ENCODE measurements at regions not wholly inside any gene's neighbourhood (a gene's known extent, or its start where the extent isn't known, plus 50 kb on each side); places are given as distances from the start of the nearest gene placed in this dataset.

GRCh38 chr2:136703214-136703613 lies 62.1 kb upstream of the THSD7B start:
- no peaks in the 10 kb centered on the region for H3K9me3 ChIP-seq (replicated peaks; ENCODE audit: control insufficient read depth, insufficient read depth, low read length)
- ChIA-PET RAD21 (ENCODE audit: unreplicated experiment) (no interaction called here), POLR2A (no interaction called here), CTCF (no interaction called here), SMC1A (ENCODE audit: uncharacterized antibody, unreplicated experiment) (no interaction called here)
- no TSS peak for BruUV-seq (replicated peaks)
- no peaks in the 10 kb centered on the region for H3K36me3 ChIP-seq (ENCODE audit: control insufficient read depth in 2 of 2, insufficient read depth in 2 of 2, low read length in 1 of 2)
- no peaks in the 10 kb centered on the region for H4K20me1 ChIP-seq (ENCODE audit: control insufficient read depth, insufficient read depth)
- no peak for DNase-seq (ENCODE audit: low read depth, low spot score)
- no peaks in the 10 kb centered on the region for H3K27me3 ChIP-seq (replicated peaks in 1 of 2; ENCODE audit: control insufficient read depth in 2 of 2, insufficient read depth in 2 of 2, low read length in 1 of 2)
- in situ Hi-C loops (cut with MboI) (no loop called here), intact Hi-C loops (cut with micrococcal nuclease; ENCODE audit: unreplicated experiment) (no loop called here)
- no peak for FAIRE-seq
- H3K4me2 ChIP-seq (ENCODE audit: control insufficient read depth, insufficient read depth): no peak overlapping the region
- H3K4me3 ChIP-seq: no peak overlapping the region
- TF ChIP-seq CTCF (IDR thresholded peaks at IDR 0.05 in 2 of 3, conservative IDR thresholded peaks at IDR 0.05 in 1 of 3; ENCODE audit: control insufficient read depth in 2 of 3, extremely low read depth in 1 of 3, insufficient read depth in 1 of 3, low read depth in 3 of 3, low read length in 3 of 3): no peak
- H3K79me2 ChIP-seq (ENCODE audit: control insufficient read depth, insufficient read depth, low read length): no peaks in the 10 kb centered on the region
- 3% methylated on average over 2 of the region's 2 CpGs for WGBS (ENCODE audit: insufficient coverage, insufficient replicate concordance, low lambda C conversion rate, missing lambda C conversion rate)
- H3K27ac ChIP-seq (ENCODE audit: control insufficient read depth, insufficient read depth): no peak overlapping the region
- H3K9ac ChIP-seq (ENCODE audit: control insufficient read depth, insufficient read depth, low read length): no peak overlapping the region
- no peak for ATAC-seq
- H2AFZ ChIP-seq (ENCODE audit: control insufficient read depth, low read depth, low read length): no peak overlapping the region
- H3K4me1 ChIP-seq (ENCODE audit: control insufficient read depth, insufficient read depth, low read length): no peaks in the 10 kb centered on the region

GRCh38 chr2:136696438-136696837 lies 68.9 kb upstream of the THSD7B start:
- WGBS (ENCODE audit: insufficient coverage, insufficient replicate concordance, low lambda C conversion rate, missing lambda C conversion rate): 23% methylated on average over 2 of the region's 2 CpGs
- H3K4me3 ChIP-seq: no peak overlapping the region
- no peaks in the 10 kb centered on the region for H3K9me3 ChIP-seq (replicated peaks; ENCODE audit: control insufficient read depth, insufficient read depth, low read length)
- H3K36me3 ChIP-seq (ENCODE audit: control insufficient read depth in 2 of 2, insufficient read depth in 2 of 2, low read length in 1 of 2): no peaks in the 10 kb centered on the region
- BruUV-seq (replicated peaks): no TSS peak
- POLR2A ChIA-PET: no interaction called here
- CTCF ChIA-PET: no interaction called here
- no peak overlapping the region for H3K9ac ChIP-seq (ENCODE audit: control insufficient read depth, insufficient read depth, low read length)
- no peak for DNase-seq (ENCODE audit: low read depth, low spot score)
- H3K79me2 ChIP-seq (ENCODE audit: control insufficient read depth, insufficient read depth, low read length): no peaks in the 10 kb centered on the region
- no peak overlapping the region for H2AFZ ChIP-seq (ENCODE audit: control insufficient read depth, low read depth, low read length)
- no peak for ATAC-seq
- intact Hi-C loops (cut with micrococcal nuclease; ENCODE audit: unreplicated experiment) (no loop called here), in situ Hi-C loops (cut with MboI) (no loop called here)
- no peak for FAIRE-seq
- H3K4me2 ChIP-seq (ENCODE audit: control insufficient read depth, insufficient read depth): no peak overlapping the region
- H3K27me3 ChIP-seq (replicated peaks in 1 of 2; ENCODE audit: control insufficient read depth in 2 of 2, insufficient read depth in 2 of 2, low read length in 1 of 2): no peaks in the 10 kb centered on the region
- H3K27ac ChIP-seq (ENCODE audit: control insufficient read depth, insufficient read depth): no peak overlapping the region
- H4K20me1 ChIP-seq (ENCODE audit: control insufficient read depth, insufficient read depth): no peaks in the 10 kb centered on the region
- SMC1A ChIA-PET (ENCODE audit: uncharacterized antibody, unreplicated experiment): no interaction called here
- RAD21 ChIA-PET (ENCODE audit: unreplicated experiment): no interaction called here
- H3K4me1 ChIP-seq (ENCODE audit: control insufficient read depth, insufficient read depth, low read length): no peaks in the 10 kb centered on the region
- TF ChIP-seq BACH1 (IDR thresholded peaks at IDR 0.05; ENCODE audit: borderline replicate concordance) (no peak), NR2C1 (IDR thresholded peaks at IDR 0.05) (no peak), POLR2A (IDR thresholded peaks at IDR 0.05; ENCODE audit: low read depth, low read length) (no peak), TCF3 (IDR thresholded peaks at IDR 0.05; ENCODE audit: borderline replicate concordance, insufficient read depth, low read depth, low read length) (no peak), SPI1 (IDR thresholded peaks at IDR 0.05; ENCODE audit: borderline replicate concordance, insufficient read depth, low read depth, low read length) (no peak), IRF5 (IDR thresholded peaks at IDR 0.05; ENCODE audit: borderline replicate concordance) (no peak), POLR2AphosphoS2 (IDR thresholded peaks at IDR 0.05; ENCODE audit: low read depth, low read length) (no peak), KAT2A (conservative IDR thresholded peaks at IDR 0.05; ENCODE audit: control insufficient read depth, low read depth, low read length) (no peak), RB1 (IDR thresholded peaks at IDR 0.05; ENCODE audit: borderline replicate concordance) (no peak), CBFB (IDR thresholded peaks at IDR 0.05; ENCODE audit: low read depth) (no peak), PAX8 (IDR thresholded peaks at IDR 0.05) (no peak), MTA3 (IDR thresholded peaks at IDR 0.05; ENCODE audit: borderline replicate concordance, low read length) (no peak), EZH2 (IDR thresholded peaks at IDR 0.05; ENCODE audit: borderline replicate concordance, control insufficient read depth, low read depth, low read length) (no peak)
- TF ChIP-seq, protein P1, sequence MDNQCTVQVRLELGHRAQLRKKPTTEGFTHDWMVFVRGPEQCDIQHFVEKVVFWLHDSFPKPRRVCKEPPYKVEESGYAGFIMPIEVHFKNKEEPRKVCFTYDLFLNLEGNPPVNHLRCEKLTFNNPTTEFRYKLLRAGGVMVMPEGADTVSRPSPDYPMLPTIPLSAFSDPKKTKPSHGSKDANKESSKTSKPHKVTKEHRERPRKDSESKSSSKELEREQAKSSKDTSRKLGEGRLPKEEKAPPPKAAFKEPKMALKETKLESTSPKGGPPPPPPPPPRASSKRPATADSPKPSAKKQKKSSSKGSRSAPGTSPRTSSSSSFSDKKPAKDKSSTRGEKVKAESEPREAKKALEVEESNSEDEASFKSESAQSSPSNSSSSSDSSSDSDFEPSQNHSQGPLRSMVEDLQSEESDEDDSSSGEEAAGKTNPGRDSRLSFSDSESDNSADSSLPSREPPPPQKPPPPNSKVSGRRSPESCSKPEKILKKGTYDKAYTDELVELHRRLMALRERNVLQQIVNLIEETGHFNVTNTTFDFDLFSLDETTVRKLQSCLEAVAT (IDR thresholded peaks at IDR 0.05): no peak

All from GM12878 (cell line).